Activated CD4-positive, alpha-beta T cell treated with anti-CD3 and anti-CD28 coated beads for 4 hours (primary cell): ENCODE measurements at regions not wholly inside any gene's neighbourhood (a gene's known extent, or its start where the extent isn't known, plus 50 kb on each side); places are given as distances from the start of the nearest gene placed in this dataset.
"Not testable (repeated sequence)": the region's sequence is repeated elsewhere in the genome, so short reads cannot be mapped to it uniquely, and the experiment has no call there.

Experiments
- DNase-seq, 2 donors: peaks; one replicate each; pipeline ENCODE4 v3.0.0-alpha.2; 2020

- no peak for DNase-seq
These were observed 75.2 kb downstream of the TMEM121 start for GRCh38 chr14:105601360-105602242.

GRCh38 chr14:105602243-105602750 lies 75.9 kb downstream of the TMEM121 start:
- DNase-seq: no peak

- DNase-seq: no peak
These were observed 76.7 kb downstream of the TMEM121 start for GRCh38 chr14:105602799-105603793.

- DNase-seq: not testable (repeated sequence)
These were observed 78.4 kb downstream of the TMEM121 start for GRCh38 chr14:105604531-105605463.

GRCh38 chr14:105605464-105606304 lies 79.3 kb downstream of the TMEM121 start:
- DNase-seq: no peak

GRCh38 chr14:105606305-105606975 lies 80.1 kb downstream of the TMEM121 start:
- not testable (repeated sequence) for DNase-seq

- DNase-seq: not testable (repeated sequence)
These were observed 80.6 kb downstream of the TMEM121 start for GRCh38 chr14:105607025-105607424.

GRCh38 chr14:105614987-105615386 lies 88.6 kb downstream of the TMEM121 start:
- DNase-seq: not testable (repeated sequence)

GRCh38 chr14:105615986-105616801 lies 89.8 kb downstream of the TMEM121 start:
- not testable (repeated sequence) for DNase-seq

GRCh38 chr14:105616802-105617192 lies 90.4 kb downstream of the TMEM121 start:
- no peak for DNase-seq

- no peak for DNase-seq
These were observed 90.9 kb downstream of the TMEM121 start for GRCh38 chr14:105617201-105617777.

- not testable (repeated sequence) for DNase-seq
These were observed 91.4 kb downstream of the TMEM121 start for GRCh38 chr14:105617805-105618204.

- not testable (repeated sequence) for DNase-seq
These were observed 92.9 kb downstream of the TMEM121 start for GRCh38 chr14:105619324-105619723.

GRCh38 chr14:105620178-105620864 lies 93.9 kb downstream of the TMEM121 start:
- not testable (repeated sequence) for DNase-seq

- not testable (repeated sequence) for DNase-seq
These were observed 94.6 kb downstream of the TMEM121 start for GRCh38 chr14:105620865-105621471.

GRCh38 chr14:105621479-105622328 lies 95.3 kb downstream of the TMEM121 start:
- not testable (repeated sequence) for DNase-seq
